ENCODE measurements at regions not wholly inside any gene's neighbourhood (a gene's known extent, or its start where the extent isn't known, plus 50 kb on each side); places are given as distances from the start of the nearest gene placed in this dataset.

DNA sequence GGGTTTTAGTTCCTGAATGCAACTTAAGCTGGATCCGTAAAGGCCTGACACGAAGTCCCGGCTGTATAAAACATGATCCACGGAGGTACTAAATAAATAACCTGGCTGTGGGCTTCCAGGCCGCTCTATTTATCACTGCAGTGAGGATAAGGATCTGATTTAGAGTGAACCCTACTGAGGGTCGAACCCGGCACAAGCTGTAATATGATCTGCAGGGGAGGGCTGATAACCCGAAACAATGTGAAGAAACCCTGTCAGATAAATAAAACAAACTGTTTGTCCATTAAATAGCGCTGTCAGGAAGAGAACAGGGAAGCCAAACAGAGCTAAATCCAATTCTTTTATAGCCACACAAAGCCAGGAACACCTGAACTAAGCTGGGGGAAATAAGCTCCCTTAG is 375.6 kb upstream of the SALL1 start:
- TF ChIP-seq, protein P1, sequence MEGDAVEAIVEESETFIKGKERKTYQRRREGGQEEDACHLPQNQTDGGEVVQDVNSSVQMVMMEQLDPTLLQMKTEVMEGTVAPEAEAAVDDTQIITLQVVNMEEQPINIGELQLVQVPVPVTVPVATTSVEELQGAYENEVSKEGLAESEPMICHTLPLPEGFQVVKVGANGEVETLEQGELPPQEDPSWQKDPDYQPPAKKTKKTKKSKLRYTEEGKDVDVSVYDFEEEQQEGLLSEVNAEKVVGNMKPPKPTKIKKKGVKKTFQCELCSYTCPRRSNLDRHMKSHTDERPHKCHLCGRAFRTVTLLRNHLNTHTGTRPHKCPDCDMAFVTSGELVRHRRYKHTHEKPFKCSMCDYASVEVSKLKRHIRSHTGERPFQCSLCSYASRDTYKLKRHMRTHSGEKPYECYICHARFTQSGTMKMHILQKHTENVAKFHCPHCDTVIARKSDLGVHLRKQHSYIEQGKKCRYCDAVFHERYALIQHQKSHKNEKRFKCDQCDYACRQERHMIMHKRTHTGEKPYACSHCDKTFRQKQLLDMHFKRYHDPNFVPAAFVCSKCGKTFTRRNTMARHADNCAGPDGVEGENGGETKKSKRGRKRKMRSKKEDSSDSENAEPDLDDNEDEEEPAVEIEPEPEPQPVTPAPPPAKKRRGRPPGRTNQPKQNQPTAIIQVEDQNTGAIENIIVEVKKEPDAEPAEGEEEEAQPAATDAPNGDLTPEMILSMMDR (IDR thresholded peaks at IDR 0.05; ENCODE audit: low read depth, low read length), result no peak
- no peak for TF ChIP-seq EZH2phosphoT487 (IDR thresholded peaks at IDR 0.05; ENCODE audit: low read depth)
